Smooth muscle cell of the brain vasculature (primary cell): ENCODE measurements at regions not wholly inside any gene's neighbourhood (a gene's known extent, or its start where the extent isn't known, plus 50 kb on each side); places are given as distances from the start of the nearest gene placed in this dataset.
"Not testable (repeated sequence)": the region's sequence is repeated elsewhere in the genome, so short reads cannot be mapped to it uniquely, and the experiment has no call there.

ENCODE experiments used
- DNase-seq: peaks from one replicate; pipeline ENCODE4 v3.0.0-alpha.2; 2012; ENCODE audit warnings: low read depth, low spot score

DNA sequence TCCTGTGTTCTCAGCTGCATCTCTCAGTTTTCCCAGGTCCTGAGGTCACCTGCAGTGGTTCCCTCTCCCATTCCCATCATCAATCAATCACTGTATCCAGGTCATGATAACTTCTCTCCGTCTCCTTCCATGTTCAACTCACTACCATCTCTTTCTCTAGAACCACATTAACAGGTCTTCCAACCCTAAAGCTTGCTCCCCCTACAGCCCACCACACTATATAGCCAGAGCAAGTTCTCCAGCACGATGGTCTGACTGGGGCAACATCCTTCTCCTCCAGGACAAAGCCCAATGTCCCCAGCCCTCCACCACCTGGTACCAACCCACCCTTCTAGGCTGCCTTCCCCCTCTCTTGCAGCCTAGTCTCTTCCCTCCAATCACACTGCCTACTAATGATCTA is 241.6 kb downstream of the CDK5RAP2 start:
- no peak for DNase-seq

DNA sequence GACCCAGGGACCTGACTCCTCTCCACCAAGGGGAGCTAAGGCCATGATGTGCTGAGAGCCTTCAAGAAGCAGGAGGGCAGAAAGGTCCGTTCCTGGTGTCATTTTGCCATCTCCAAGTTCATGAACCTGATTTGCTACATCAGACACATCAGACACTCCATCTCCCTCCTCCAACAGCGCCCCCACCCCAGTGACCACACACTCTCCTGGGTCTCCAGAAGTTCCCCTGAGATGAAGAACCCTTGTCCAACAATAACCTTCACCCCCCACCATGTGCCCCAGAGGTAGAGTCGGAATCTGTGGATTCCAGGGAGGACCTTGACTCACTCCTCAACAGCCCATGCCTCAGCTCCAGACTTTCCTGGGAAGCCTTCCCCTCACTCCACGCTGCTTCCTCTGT is 242.8 kb downstream of the CDK5RAP2 start:
- no peak for DNase-seq

DNA sequence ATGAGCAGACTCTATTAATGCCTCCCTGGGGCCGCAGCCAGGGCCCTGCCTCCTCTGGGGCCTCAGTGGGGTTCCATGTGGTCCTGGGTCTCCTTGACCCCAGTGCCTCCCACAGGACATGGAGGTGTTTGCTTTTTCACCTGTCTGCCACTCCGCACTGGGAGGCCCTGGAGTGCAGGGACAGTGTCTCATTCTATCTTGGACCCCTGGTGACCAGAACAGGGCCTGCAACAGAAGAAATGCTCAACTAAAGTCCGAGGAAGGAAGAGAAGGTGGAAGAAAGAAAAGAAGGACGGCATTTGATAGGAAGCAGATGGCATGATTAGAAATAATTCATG is 243.2 kb downstream of the CDK5RAP2 start:
- no peak for DNase-seq

DNA sequence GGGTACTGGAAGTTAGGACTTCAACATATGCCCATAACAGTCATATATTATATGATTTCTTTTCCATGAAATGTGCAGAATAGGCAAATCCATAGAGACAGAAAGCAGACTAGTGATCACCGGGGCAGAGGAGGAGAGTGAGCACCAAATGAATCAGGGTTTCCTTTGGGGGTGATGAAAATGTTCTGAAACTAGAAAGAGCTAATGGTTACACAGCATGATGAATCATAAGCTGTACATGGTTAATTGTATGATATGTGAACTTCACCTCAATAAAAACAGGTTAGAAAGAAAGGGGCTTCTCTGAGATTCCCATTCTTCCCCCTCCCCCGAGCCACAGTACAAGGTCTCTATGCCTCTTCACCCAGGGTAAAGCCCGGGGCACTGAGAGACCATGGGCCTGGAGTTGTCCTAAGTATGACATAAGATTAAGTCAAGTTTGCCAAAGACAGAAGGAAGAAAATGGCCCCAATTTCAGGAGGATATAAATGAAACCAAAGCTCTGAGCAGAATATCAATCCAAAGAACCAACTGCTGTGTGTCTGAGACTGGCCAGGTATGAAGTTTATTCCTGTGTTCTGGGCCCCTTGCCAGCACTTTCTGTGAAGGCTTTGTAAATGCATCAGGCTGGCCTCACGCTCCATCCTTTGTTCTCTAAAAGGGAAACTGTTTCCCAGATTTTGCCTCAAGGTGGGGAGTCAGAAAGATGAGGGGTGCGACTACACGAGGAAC is 243.8 kb downstream of the CDK5RAP2 start:
- DNase-seq = no peak

DNA sequence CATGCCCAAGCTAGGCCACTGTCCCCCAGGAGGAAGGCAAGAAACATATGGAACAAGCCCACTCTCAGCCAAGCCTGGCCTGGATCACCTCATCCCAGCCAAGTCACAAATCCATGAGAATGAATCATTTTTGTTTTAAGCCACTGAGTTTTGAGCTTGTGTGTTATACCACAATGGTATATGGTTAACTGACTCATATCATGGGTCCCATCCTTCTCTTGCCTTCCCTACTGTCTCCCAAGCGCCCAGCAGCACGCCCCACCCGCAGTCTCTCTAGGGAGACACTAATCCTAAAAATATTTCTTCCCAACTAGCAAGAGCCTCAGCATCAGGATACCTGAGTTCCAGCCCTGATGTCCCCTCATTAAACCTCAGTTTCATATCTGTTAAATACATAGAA is 248.1 kb downstream of the CDK5RAP2 start:
- no peak for DNase-seq

DNA sequence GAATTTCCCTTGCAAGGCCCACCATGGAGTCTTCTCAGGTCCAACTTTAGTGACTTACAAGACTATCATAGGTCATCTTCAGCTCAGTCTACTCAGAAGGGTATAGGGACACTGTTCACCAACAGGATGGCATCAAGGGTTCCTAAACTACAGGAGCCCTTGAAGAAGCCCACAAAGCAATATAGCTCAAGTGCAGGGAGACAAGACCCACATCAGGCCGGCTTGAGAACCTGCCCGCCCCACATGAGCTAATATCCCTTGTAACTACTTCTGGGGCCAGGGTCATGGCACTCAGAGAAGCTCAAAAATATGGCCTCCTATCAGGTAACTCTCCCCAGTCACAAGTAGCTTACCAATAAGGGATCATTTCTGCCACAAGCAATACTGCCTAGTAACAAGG is 249.9 kb downstream of the CDK5RAP2 start:
- DNase-seq = no peak

DNA sequence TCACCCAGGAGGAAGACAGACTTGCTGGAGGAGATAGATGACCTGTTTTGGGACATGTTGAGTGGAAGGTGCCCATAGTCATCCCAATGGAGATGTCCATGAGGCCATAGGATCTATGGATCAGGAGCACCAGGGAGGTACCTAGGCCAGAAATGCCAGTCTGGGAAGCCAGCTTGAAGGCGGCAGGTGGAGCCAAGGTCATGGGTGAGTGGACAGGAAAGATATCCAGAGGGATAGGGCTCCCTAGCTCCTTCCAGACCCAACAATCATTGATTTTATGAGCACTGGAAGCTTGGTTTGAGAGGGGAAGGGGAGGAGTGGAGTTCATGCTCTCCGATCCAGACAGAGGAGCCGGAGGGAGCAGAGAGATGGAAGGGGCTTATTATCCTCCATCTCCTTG is 252.6 kb downstream of the CDK5RAP2 start:
- DNase-seq = no peak

DNA sequence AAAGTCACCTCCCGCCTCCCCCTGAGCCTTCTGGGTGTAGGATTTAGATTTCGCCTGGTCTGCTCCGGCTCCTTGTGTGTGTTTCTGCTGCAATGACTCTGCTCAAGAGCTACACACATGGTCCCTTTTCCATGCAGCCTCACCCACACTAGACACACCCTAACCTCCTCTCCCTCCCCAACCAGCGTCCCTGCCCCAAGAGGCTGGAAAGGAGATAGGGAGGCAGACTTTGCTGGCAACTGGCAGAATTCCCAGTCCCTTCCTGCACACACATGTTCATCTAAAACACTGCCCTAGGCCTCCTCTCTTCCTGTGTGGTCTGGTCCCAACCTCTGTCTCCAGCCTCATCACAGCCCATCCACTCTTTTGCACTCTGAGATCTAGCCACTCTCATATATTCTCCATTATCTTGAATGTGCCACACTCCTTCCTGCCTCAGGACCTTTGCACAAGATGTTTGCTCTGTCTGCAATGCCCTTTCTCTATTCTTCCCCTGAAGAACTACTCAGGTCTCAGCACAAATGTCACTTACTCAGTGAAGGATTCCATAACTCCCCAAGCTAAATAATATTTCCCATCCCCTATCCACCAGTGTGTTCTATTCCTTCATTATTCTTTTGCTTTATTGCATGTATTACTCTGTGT is 253.8 kb downstream of the CDK5RAP2 start:
- no peak for DNase-seq

DNA sequence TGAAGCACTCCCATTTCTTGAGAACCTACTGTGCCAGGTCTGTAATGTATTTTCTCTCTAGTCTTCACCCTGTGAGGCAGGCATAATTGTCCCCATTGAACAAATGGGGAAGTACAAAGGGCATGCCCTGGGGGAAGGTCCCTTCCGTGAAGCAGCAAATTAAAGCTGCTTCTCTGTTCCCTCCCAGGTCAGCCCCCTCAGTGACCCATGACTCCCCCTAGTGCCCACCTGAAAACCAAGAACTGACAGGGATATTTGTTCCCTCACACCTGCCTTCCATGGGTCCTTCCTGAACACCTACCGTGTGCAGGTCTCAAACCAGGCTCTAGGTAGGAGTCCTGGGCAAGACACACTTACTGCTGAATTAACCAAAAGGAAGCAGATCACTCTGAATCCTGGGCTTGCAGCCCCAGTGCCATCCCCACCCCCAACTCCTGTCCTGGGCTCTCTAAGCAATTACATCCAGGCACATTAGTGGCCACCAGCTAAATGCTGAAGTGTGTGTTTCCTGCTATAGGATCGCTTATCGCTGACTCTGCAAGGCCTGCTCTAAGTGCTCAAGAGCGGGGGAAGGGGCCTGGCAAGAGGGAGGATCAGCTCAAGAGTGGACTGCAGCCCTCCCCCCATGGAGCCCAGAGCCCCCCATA is 254.8 kb downstream of the CDK5RAP2 start:
- no peak for DNase-seq

DNA sequence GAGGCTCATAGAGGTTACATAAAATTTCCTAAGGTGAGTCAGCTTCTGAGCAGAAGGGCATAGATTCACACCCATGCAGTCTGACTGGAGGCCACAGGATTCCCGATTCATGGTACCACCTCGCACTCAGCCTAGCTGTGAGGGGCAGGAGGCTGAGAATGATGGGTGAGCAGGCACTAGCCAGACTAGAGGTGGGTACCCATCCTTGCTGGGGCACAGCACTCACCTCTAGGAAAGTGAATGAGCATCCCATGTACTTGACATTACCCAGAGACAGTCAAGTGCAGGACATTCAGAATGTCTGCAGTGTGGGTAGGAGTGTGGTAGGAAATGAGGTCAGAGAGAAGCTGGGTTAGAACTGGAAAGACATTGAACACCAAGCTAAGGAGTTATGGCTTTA is 255.5 kb downstream of the CDK5RAP2 start:
- no peak for DNase-seq

DNA sequence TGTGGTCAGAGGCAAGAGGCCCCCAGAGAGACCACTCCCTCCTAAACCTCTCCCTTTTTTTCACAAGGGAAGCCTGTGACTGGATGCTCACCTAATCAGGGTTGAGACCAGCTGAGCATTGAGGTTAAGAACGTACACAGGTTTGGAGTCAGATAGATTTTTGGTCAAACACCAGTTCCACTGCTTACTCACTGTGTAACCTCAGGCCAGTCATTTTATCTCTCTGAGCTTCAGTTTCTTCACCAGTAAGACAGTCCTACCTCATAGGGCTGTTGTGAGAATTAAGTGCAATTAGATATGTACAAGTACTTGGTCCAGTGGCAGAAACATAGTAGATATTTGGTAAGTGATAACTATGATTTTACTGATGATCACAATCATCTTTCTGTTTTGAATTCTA is 256.8 kb downstream of the CDK5RAP2 start:
- DNase-seq = no peak

DNA sequence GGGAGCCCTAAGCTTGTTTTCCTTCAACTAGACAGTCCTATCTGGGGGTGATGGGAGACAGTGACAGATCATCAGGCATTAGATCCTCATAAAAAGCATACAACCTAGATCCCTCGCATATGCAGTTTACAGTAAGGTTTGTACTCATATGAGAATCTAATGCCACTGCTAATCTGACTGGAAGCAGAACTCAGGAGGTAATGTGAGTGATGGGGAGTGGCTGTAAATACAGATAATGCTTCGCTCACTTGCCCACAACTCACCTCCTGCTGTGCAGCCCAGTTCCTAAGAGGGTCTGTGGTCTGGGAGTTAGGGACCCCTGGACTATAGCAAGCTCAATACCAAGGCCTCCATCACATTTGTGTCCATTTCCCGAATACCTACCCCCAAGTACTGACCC is 260.5 kb downstream of the CDK5RAP2 start:
- no peak for DNase-seq

DNA sequence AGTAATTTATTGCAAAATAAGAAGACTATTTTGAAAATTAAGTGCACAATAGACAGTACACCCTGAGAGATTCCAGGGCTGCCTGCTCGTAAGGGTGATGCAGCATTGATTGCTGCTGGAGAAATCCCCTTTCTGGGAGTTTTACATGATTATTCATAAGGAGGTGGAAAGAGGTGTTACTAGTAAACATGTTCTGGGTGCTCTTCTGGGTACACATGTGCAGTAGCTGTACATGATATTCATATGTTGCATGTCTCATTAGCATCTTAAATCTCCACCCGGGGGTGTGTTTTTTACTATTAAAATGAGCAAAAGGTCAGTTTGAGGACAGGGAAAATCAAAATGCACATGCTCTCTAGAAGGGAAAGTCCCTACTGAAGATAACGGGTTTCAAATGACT is 264.8 kb downstream of the CDK5RAP2 start:
- no peak for DNase-seq

DNA sequence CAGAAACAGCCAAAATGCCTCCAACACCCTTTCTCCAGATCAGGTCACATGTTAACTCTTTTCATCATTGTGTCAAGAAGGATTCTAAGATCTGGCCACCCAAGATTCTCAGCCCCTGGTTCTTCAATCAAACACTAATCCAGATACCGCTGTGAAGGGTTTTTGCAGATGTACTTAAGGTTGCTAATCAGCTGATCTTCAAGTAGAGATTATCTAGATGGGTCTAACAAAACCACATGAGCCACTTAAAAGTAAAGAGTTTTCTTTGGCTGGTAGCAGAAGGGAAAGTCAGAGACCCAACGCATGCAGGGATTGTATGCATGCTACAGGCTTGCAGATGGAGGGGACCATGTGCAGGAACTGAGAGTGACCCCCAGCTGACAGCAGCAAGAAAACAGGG is 267.9 kb downstream of the CDK5RAP2 start:
- no peak for DNase-seq

DNA sequence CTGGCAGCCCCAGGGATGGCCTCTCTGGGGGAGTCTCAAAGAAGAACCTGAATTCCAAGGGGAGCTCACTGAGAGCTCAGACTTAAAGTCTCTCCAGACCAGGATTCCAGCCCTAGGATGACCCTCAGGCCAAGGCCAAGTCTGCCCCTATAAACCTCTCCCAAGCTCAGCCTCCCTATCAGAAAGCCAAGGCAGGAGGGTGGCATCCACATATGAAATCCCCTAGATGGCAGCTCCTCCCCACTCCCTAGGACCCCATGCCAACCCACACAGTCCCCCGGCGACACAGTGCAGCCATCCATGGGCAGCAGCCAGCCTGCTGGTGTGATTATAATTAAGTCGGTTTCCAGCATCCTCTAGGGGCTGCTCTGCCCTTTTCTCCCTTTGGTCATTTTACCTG is 269.9 kb downstream of the CDK5RAP2 start:
- DNase-seq = no peak

DNA sequence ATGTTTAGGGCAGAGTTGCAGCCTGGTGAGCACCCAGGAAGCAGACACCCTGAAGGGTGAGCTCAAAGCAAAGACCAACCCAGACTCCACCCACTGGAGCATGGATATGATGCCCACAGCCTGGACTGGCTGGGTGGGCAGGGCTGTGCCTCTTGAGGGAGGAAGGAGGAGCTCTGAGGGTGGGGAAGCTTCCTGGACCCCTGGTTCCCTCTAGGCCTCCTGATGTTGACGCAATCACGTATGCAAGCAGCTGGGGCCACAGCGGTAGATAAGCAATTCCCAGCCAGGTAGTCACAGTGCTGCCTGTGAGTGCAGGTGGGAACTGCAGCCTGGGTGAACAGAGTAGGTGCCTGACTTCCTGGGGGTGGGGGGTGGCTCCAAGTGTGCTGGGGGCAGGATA is 271.5 kb downstream of the CDK5RAP2 start:
- DNase-seq = no peak

DNA sequence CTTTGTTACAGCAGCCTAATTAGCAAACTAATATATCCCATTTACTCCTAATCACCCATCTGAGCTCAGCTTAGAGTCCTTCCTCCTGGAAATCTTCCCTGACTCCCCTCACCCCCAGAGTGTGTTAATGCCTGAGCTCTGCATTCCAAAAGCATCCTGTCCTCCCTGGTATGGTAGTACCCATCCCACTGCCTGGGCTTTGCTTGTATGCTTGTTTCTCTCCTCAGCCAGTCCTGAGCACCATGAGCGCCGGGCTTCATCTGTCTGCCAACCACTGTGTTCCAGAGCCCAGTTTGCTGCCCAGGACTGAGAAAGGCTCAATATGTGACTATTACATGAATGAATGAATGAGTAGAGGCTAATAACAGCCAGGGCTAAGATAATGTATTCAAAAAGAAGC is 272.4 kb downstream of the CDK5RAP2 start:
- DNase-seq = no peak

DNA sequence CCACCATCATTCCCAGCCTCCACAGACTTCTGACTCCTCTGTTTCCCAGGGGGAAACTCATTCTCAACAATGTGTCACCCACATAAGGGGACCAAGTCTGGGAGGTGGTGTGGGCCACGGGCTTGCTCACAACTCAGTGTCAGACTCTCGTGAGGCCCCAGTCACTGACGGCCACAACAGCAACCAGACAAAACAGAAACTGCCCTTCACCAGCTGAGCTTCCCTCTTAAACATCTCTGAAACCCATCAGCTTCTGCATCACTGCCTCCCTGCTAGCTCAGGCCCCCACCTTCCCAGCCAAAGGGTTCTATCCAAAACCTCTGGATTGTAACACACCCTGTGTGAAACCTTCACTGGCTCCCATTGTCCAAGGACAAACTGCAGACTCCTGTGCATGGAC is 273.4 kb downstream of the CDK5RAP2 start:
- no peak for DNase-seq

DNA sequence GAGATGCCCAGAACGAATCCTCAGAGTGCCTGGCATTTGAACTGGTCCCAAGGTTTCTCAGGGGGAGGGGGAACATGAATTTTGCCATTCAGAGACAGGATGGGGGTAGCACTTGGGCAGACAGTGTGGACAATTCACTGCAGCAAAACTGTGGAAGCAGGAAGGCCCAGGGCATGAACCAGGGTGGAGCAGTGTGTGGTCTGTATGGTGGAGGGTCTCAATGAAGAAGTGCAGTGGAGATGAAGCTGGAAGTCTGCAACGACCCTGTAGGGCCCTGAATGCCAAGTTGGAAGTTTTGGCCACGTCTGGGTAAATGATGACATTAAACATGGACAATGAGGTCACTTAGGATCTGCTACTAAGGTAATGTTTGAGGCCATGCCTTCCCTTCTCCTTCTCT is 273.9 kb downstream of the CDK5RAP2 start:
- no peak for DNase-seq

DNA sequence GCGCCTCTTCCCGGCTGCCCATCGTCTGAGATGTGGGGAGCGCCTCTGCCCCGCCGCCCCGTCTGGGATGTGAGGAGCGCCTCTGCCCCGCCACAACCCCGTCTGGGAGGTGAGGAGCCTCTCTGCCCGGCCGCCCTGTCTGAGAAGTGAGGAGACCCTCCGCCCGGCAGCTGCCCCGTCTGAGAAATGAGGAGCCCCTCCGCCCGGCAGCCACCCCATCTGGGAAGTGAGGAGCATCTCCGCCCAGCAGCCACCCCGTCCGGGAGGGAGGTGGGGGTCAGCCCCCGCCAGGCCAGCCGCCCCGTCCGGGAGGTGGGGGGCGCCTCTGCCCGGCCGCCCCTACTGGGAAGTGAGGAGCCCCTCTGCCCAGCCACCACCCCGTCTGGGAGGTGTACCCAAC is 275.1 kb downstream of the CDK5RAP2 start:
- DNase-seq = not testable (repeated sequence)

DNA sequence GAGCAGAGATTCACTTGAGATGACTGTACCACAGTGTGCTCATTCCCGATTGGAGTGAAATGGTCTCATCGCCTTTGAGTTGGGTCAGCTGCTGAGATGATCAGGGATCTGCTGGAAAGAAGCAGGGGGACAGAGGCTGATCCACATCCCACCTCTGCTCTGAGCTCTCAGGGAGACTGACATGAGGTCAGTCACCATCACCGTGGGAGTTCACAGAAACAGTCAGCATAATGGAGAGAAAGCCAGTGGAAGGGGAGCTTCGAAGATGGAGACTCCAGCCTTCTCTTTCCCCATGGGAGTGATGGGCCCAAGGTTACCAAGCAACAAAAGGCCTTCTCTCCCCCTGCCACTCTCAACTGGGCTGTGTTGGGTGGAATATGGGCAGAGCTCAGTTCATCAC is 276.4 kb downstream of the CDK5RAP2 start:
- no peak for DNase-seq

DNA sequence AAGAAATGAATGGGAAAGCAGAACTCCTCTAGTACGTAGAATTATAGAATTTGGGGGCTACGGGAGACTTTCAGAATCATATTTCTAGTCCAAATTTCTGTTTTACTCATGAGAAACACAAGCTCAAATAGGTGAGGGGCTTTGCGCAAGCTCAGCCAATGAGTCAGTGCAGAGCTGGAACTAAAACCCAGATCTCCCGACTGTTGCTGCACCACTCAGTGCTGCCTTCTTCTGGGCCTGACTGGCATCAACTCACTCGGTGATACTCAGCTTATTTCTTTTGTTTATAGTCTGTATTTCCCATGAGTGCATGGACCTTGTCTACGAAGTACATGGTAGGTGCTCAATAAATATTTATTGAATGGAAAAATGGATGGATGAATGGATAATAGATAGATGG is 280.2 kb downstream of the CDK5RAP2 start:
- no peak for DNase-seq

DNA sequence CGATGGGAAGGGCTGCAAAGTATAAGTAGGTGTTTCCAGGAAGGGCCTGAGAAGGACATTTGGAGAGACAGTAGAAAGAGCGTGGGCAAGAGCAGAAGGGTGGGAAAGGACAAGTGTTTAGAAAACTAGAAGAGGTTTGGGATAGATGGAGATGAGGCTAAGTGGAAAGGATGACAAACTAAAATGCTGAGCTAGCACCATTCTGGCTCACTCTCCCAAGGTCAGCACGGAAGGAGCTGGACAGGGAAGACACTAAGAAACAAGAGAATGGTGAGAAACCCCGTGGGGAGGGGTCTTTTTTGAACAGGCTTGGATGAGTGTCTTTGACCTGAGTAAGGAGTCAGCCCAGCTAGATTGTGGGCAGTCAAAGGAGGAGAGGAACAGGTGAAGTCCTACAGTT is 286.0 kb downstream of the CDK5RAP2 start:
- DNase-seq = no peak
